ENCODE measurements at regions not wholly inside any gene's neighbourhood (a gene's known extent, or its start where the extent isn't known, plus 50 kb on each side); places are given as distances from the start of the nearest gene placed in this dataset.

DNA sequence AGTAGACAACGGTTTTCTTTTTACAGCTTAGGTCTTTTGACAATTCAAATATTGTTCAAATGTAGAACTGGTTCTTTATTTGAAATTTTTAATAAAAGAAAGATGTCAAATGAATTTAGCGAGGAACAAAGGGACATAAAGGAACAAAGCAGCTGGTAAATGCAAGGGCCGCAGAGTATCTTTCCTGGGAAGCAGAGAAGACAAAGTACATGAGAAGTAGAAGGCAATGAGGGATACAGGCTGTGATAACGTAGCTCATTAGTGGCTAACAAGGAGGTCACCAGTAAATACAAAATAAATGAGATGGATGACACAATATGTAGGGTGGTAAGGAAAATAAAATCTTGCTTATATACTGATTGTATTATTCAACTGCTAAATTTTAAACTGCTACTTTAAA is 762.8 kb downstream of the VGLL3 start:
- TF ChIP-seq, protein P1, sequence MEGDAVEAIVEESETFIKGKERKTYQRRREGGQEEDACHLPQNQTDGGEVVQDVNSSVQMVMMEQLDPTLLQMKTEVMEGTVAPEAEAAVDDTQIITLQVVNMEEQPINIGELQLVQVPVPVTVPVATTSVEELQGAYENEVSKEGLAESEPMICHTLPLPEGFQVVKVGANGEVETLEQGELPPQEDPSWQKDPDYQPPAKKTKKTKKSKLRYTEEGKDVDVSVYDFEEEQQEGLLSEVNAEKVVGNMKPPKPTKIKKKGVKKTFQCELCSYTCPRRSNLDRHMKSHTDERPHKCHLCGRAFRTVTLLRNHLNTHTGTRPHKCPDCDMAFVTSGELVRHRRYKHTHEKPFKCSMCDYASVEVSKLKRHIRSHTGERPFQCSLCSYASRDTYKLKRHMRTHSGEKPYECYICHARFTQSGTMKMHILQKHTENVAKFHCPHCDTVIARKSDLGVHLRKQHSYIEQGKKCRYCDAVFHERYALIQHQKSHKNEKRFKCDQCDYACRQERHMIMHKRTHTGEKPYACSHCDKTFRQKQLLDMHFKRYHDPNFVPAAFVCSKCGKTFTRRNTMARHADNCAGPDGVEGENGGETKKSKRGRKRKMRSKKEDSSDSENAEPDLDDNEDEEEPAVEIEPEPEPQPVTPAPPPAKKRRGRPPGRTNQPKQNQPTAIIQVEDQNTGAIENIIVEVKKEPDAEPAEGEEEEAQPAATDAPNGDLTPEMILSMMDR (IDR thresholded peaks at IDR 0.05): no peak
- TF ChIP-seq POLR2A (IDR thresholded peaks at IDR 0.05): no peak
